ENCODE measurements at regions not wholly inside any gene's neighbourhood (a gene's known extent, or its start where the extent isn't known, plus 50 kb on each side); places are given as distances from the start of the nearest gene placed in this dataset.

- Histone ChIP-seq H3K9me3 (ENCODE audit: insufficient read depth, low read depth, low read length) (no peaks in the 10 kb centered on the region), H3K4me2 (ENCODE audit: low read depth, low read length, poor library complexity, severe bottlenecking) (no peak overlapping the region), H3K27me3 (ENCODE audit: insufficient read depth, low read length, poor library complexity, severe bottlenecking) (no peaks in the 10 kb centered on the region), H3K4me1 (ENCODE audit: insufficient read depth, low read length, poor library complexity, severe bottlenecking) (no peaks in the 10 kb centered on the region), H3K4me3 (ENCODE audit: low read length, poor library complexity, severe bottlenecking) (no peak overlapping the region), H3F3A (ENCODE audit: low read depth) (no peaks in the 10 kb centered on the region), H3K9ac (ENCODE audit: low read depth, low read length, poor library complexity, severe bottlenecking) (no peak overlapping the region), H4K20me1 (ENCODE audit: insufficient read depth, low read length, poor library complexity, severe bottlenecking) (no peaks in the 10 kb centered on the region), H3K9me2 (replicated peaks; ENCODE audit: low read depth, low read length) (no peaks in the 10 kb centered on the region), H3K36me3 (ENCODE audit: insufficient read depth, low read length) (no peaks in the 10 kb centered on the region), H2AFZ (ENCODE audit: low read length) (no peak overlapping the region), H3K79me2 (ENCODE audit: insufficient read depth, low read length) (no peaks in the 10 kb centered on the region)
- TF ChIP-seq EZH2phosphoT487 (IDR thresholded peaks at IDR 0.05; ENCODE audit: borderline replicate concordance) (no peak), CTCF (conservative IDR thresholded peaks at IDR 0.05; ENCODE audit: low read length) (no peak)
These were observed 432.9 kb downstream of the TLE4 start for GRCh38 chr9:80004714-80005113.

GRCh38 chr9:79990536-79990935 is 418.8 kb downstream of the TLE4 start:
- no peak overlapping the region for H3K4me3 ChIP-seq (ENCODE audit: low read length, poor library complexity, severe bottlenecking)
- peaks cover 5% of the 10 kb centered on the region for H3K4me1 ChIP-seq (ENCODE audit: insufficient read depth, low read length, poor library complexity, severe bottlenecking)
- no peaks in the 10 kb centered on the region for H3K9me3 ChIP-seq (ENCODE audit: insufficient read depth, low read depth, low read length)
- H3K36me3 ChIP-seq (ENCODE audit: insufficient read depth, low read length), result no peaks in the 10 kb centered on the region
- H4K20me1 ChIP-seq (ENCODE audit: insufficient read depth, low read length, poor library complexity, severe bottlenecking), result no peaks in the 10 kb centered on the region
- 0 out of 2 replicates have a peak overlapping the region, but pooled peaks have one; percentile 25 for H2AFZ ChIP-seq (ENCODE audit: low read length)
- H3F3A ChIP-seq (ENCODE audit: low read depth), result no peaks in the 10 kb centered on the region
- H3K9me2 ChIP-seq (replicated peaks; ENCODE audit: low read depth, low read length), result no peaks in the 10 kb centered on the region
- H3K9ac ChIP-seq (ENCODE audit: low read depth, low read length, poor library complexity, severe bottlenecking), result no peak overlapping the region
- H3K4me2 ChIP-seq (ENCODE audit: low read depth, low read length, poor library complexity, severe bottlenecking), result no peak overlapping the region
- TF ChIP-seq CTCF (conservative IDR thresholded peaks at IDR 0.05; ENCODE audit: low read length), result no peak
- TF ChIP-seq EZH2phosphoT487 (IDR thresholded peaks at IDR 0.05; ENCODE audit: borderline replicate concordance), result no peak
- no peaks in the 10 kb centered on the region for H3K79me2 ChIP-seq (ENCODE audit: insufficient read depth, low read length)
- H3K27me3 ChIP-seq (ENCODE audit: insufficient read depth, low read length, poor library complexity, severe bottlenecking), result no peaks in the 10 kb centered on the region

- no peaks in the 10 kb centered on the region for H3K9me2 ChIP-seq (replicated peaks; ENCODE audit: low read depth, low read length)
- no peaks in the 10 kb centered on the region for H4K20me1 ChIP-seq (ENCODE audit: insufficient read depth, low read length, poor library complexity, severe bottlenecking)
- peaks cover 14% of the 10 kb centered on the region for H3K4me1 ChIP-seq (ENCODE audit: insufficient read depth, low read length, poor library complexity, severe bottlenecking)
- no peak overlapping the region for H3K4me2 ChIP-seq (ENCODE audit: low read depth, low read length, poor library complexity, severe bottlenecking)
- H3K9ac ChIP-seq (ENCODE audit: low read depth, low read length, poor library complexity, severe bottlenecking), result no peak overlapping the region
- H3K79me2 ChIP-seq (ENCODE audit: insufficient read depth, low read length), result no peaks in the 10 kb centered on the region
- H3K9me3 ChIP-seq (ENCODE audit: insufficient read depth, low read depth, low read length), result no peaks in the 10 kb centered on the region
- H3K4me3 ChIP-seq (ENCODE audit: low read length, poor library complexity, severe bottlenecking), result no peak overlapping the region
- H3K36me3 ChIP-seq (ENCODE audit: insufficient read depth, low read length), result no peaks in the 10 kb centered on the region
- H3K27me3 ChIP-seq (ENCODE audit: insufficient read depth, low read length, poor library complexity, severe bottlenecking), result no peaks in the 10 kb centered on the region
- H2AFZ ChIP-seq (ENCODE audit: low read length), result no peak overlapping the region
- H3F3A ChIP-seq (ENCODE audit: low read depth), result no peaks in the 10 kb centered on the region
- TF ChIP-seq CTCF (conservative IDR thresholded peaks at IDR 0.05; ENCODE audit: low read length), result no peak
- no peak for TF ChIP-seq EZH2phosphoT487 (IDR thresholded peaks at IDR 0.05; ENCODE audit: borderline replicate concordance)
These were observed 417.3 kb downstream of the TLE4 start for GRCh38 chr9:79989079-79989478.

Measured in Loucy (cell line).